ENCODE measurements at regions not wholly inside any gene's neighbourhood (a gene's known extent, or its start where the extent isn't known, plus 50 kb on each side); places are given as distances from the start of the nearest gene placed in this dataset.

DNA sequence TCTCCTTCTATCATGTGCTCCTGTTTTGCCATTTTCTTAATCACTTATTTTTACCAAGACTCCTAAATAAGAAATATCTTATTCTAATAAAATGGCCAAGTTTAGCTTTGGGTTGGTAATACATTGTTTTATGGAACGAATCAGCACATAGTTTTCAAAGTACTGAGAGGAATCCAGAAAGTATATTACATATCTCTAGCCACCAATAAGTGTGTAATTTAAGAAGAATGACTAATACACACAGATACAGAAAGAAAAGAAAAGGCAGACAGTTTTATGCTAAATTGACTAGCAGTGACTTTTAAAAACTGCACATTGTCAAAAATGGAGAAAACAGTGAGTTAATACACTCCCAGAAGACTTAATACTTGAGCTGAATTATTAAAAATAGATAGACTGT lies 167.0 kb upstream of the IL15 start:
- Histone ChIP-seq H3K79me2 (ENCODE audit: control insufficient read depth, insufficient read depth, low read length) (no peaks in the 10 kb centered on the region), H3K9me3 (replicated peaks; ENCODE audit: control insufficient read depth, insufficient read depth, low read length) (no peaks in the 10 kb centered on the region), H3K9me1 (replicated peaks; ENCODE audit: control insufficient read depth, extremely low read depth, insufficient read depth, low read length) (no peaks in the 10 kb centered on the region), H3K36me3 (ENCODE audit: control insufficient read depth in 2 of 2, extremely low read depth in 1 of 2, insufficient read depth in 2 of 2, low read length in 2 of 2) (no peaks in the 10 kb centered on the region), H3K9ac (replicated peaks; ENCODE audit: extremely low read depth, insufficient read depth, low read length) (no peak overlapping the region), H2AFZ (ENCODE audit: low read depth, low read length) (no peak overlapping the region), H3K4me3 (replicated peaks in 1 of 3; ENCODE audit: insufficient read depth in 1 of 3, low read depth in 1 of 3, low read length in 3 of 3) (no peak overlapping the region), H3K27me3 (ENCODE audit: control insufficient read depth in 2 of 2, insufficient read depth in 2 of 2, low read length in 2 of 2) (no peaks in the 10 kb centered on the region), H3K4me2 (ENCODE audit: insufficient read depth, low read length) (no peak overlapping the region), H3K4me1 (ENCODE audit: control insufficient read depth, extremely low read depth, insufficient read depth, low read length) (no peaks in the 10 kb centered on the region), H4K20me1 (replicated peaks; ENCODE audit: control insufficient read depth, extremely low read depth, insufficient read depth, low read length) (no peaks in the 10 kb centered on the region), H3K27ac (ENCODE audit: insufficient read depth, low read depth, low read length) (no peak overlapping the region)
- dilution Hi-C loops (cut with MboI; ENCODE audit: extremely low pct_ligation_motif_present, low sequenced_read_pairs): no loop called here
- DNase-seq (ENCODE audit: low read depth, low spot score): no peak
- no peak for FAIRE-seq
- CTCF ChIA-PET: no interaction called here
- intact Hi-C loops (cut with micrococcal nuclease): no loop called here
- POLR2A ChIA-PET: no interaction called here
- no TSS peak for BruUV-seq (replicated peaks)
- TF ChIP-seq POLR2A (IDR thresholded peaks at IDR 0.05; ENCODE audit: low read depth, low read length): no peak
- no peak for TF ChIP-seq MYC (IDR thresholded peaks at IDR 0.05; ENCODE audit: low read depth, low read length)
- no peak for TF ChIP-seq MAX (IDR thresholded peaks at IDR 0.05; ENCODE audit: insufficient read depth, insufficient read length)
- no peak for TF ChIP-seq CTCF (IDR thresholded peaks at IDR 0.05; ENCODE audit: extremely low read depth in 1 of 2, insufficient read depth in 1 of 2, low read depth in 1 of 2, low read length in 2 of 2)
- TF ChIP-seq EZH2 (IDR thresholded peaks at IDR 0.05; ENCODE audit: borderline replicate concordance, low read depth, low read length, severe bottlenecking): no peak
- TF ChIP-seq GATA2 (IDR thresholded peaks at IDR 0.05; ENCODE audit: insufficient read depth, insufficient read length, low read depth, low read length): no peak
- TF ChIP-seq JUN (IDR thresholded peaks at IDR 0.05; ENCODE audit: borderline replicate concordance, insufficient read depth, insufficient read length, low read depth): no peak
- TF ChIP-seq POLR2AphosphoS5 (IDR thresholded peaks at IDR 0.05; ENCODE audit: insufficient read depth, low read depth, low read length): no peak
- TF ChIP-seq FOS (IDR thresholded peaks at IDR 0.05; ENCODE audit: borderline replicate concordance, insufficient read depth, low read length): no peak
